ENCODE measurements at regions not wholly inside any gene's neighbourhood (a gene's known extent, or its start where the extent isn't known, plus 50 kb on each side); places are given as distances from the start of the nearest gene placed in this dataset.
"Not testable (repeated sequence)": the region's sequence is repeated elsewhere in the genome, so short reads cannot be mapped to it uniquely, and the experiment has no call there.

GRCh38 chr2:149733936-149734685 is 146.5 kb upstream of the MMADHC start:
- DNase-seq, result no peak

GRCh38 chr2:149732730-149733290 is 145.2 kb upstream of the MMADHC start:
- DNase-seq, result no peak

- DNase-seq, result no peak
Measured at GRCh38 chr2:149732001-149732685, 144.6 kb upstream of the MMADHC start.

- DNase-seq, result no peak
Measured at GRCh38 chr2:149731079-149731478, 143.5 kb upstream of the MMADHC start.

- DNase-seq, result no peak
Measured at GRCh38 chr2:149729586-149729985, 142.0 kb upstream of the MMADHC start.

- DNase-seq, result no peak
Measured at GRCh38 chr2:149727927-149728326, 140.4 kb upstream of the MMADHC start.

- DNase-seq, result no peak
Measured at GRCh38 chr2:149725234-149725633, 137.7 kb upstream of the MMADHC start.

- DNase-seq, result no peak
Measured at GRCh38 chr2:149724091-149724490, 136.5 kb upstream of the MMADHC start.

GRCh38 chr2:149720615-149721014 is 133.0 kb upstream of the MMADHC start:
- DNase-seq, result no peak

- DNase-seq, result no peak
Measured at GRCh38 chr2:149719695-149720094, 132.1 kb upstream of the MMADHC start.

- no peak for DNase-seq
Measured at GRCh38 chr2:149716687-149717086, 129.1 kb upstream of the MMADHC start.

- DNase-seq, result no peak
Measured at GRCh38 chr2:149715894-149716293, 128.3 kb upstream of the MMADHC start.

- no peak for DNase-seq
Measured at GRCh38 chr2:149715005-149715592, 127.5 kb upstream of the MMADHC start.

GRCh38 chr2:149709496-149710263 is 122.1 kb upstream of the MMADHC start:
- DNase-seq, result no peak

- no peak for DNase-seq
Measured at GRCh38 chr2:149703281-149703680, 115.7 kb upstream of the MMADHC start.

GRCh38 chr2:149702571-149702970 is 115.0 kb upstream of the MMADHC start:
- no peak for DNase-seq

- DNase-seq, result no peak
Measured at GRCh38 chr2:149701241-149701640, 113.7 kb upstream of the MMADHC start.

- no peak for DNase-seq
Measured at GRCh38 chr2:149692961-149693396, 105.4 kb upstream of the MMADHC start.

- no peak for DNase-seq
Measured at GRCh38 chr2:149690825-149691224, 103.2 kb upstream of the MMADHC start.

- no peak for DNase-seq
Measured at GRCh38 chr2:149687052-149687427, 99.5 kb upstream of the MMADHC start.

- DNase-seq, result no peak
Measured at GRCh38 chr2:149686136-149687051, 98.8 kb upstream of the MMADHC start.

GRCh38 chr2:149685401-149685800 is 97.8 kb upstream of the MMADHC start:
- not testable (repeated sequence) for DNase-seq

Data from T-helper 1 cell (primary cell).